HCT116 (cell line): ENCODE measurements at regions not wholly inside any gene's neighbourhood (a gene's known extent, or its start where the extent isn't known, plus 50 kb on each side); places are given as distances from the start of the nearest gene placed in this dataset.
"Not testable (repeated sequence)": the region's sequence is repeated elsewhere in the genome, so short reads cannot be mapped to it uniquely, and the experiment has no call there.

ENCODE experiments used
- ATAC-seq: fragments of 200-7000 bp; cut with Tn5 transposase; 2 replicates; pipeline ENCODE4 v1.9.1; 2020; ENCODE audit warnings: mild to moderate bottlenecking, moderate library complexity
- BruUV-seq: library from RNA; stranded (reverse); fragments of 400-500 nt; replicated peaks from 2 replicates; lab custom pipeline; 2021; lab: Mats Ljungman, UMichigan
- CTCF ChIA-PET: fragments of 300-600 bp; sonication (Branson Sonifier 250); formaldehyde crosslinking; loops from one replicate; lab custom pipeline; 2021; ENCODE audit warnings: antibody characterized with exemption; lab: Charles Lee
- POLR2A ChIA-PET: fragments of 300-600, 350-600 bp; sonication (Branson Sonifier 250); formaldehyde crosslinking; loops from one replicate; lab custom pipeline; 2021; ENCODE audit warnings: antibody characterized with exemption; lab: Charles Lee
- RAD21 ChIA-PET, 2 experiments: fragments of 300-600 bp; sonication (Branson Sonifier 250); formaldehyde crosslinking; loops; one replicate each; lab custom pipeline; 2023; ENCODE audit warnings: low total read pairs in 2 of 2; ENCODE audit not compliant: uncharacterized antibody in 2 of 2, unreplicated experiment in 2 of 2, low non-redundant PET in 1 of 2; lab: Charles Lee
- DNase-seq: peaks from one replicate; pipeline ENCODE4 v3.0.0-alpha.2; 2010; ENCODE audit warnings: low read depth, low spot score
- H2AFZ ChIP-seq: fragments of 200-600 bp; shearing (Covaris generic), sonication (generic); 2 replicates; pipeline ENCODE4 v1.6.1; 2017; ENCODE audit warnings: low read depth, mixed run types, mixed read lengths, antibody characterized with exemption, low read length; ENCODE audit not compliant: poor library complexity, severe bottlenecking
- H3K27ac ChIP-seq: 2 replicates; pipeline ENCODE4 v1.5.1; 2012; ENCODE audit warnings: low read depth, low read length
- H3K27me3 ChIP-seq: fragments of 200-600 bp; sonication (generic); 2 replicates; pipeline ENCODE4 v1.6.1; 2016; ENCODE audit warnings: mixed run types, low read length, mixed read lengths; ENCODE audit not compliant: insufficient read depth
- H3K36me3 ChIP-seq, 2 experiments: fragments of 200-500 bp in 1 of 2; fragments of 200-600 bp in 1 of 2; sonication (Bioruptor generic) in 1 of 2; sonication (generic) in 1 of 2; 2 replicates each; pipeline versions ENCODE4 v1.5.1 to v1.6.1; 2014 to 2016; ENCODE audit warnings: low read length in 2 of 2, inconsistent platforms in 1 of 2, mixed read lengths in 1 of 2, mixed run types in 1 of 2; ENCODE audit not compliant: insufficient read depth in 2 of 2, control insufficient read depth in 1 of 2
- H3K4me1 ChIP-seq, 2 experiments: fragments of 200-600 bp in 1 of 2; sonication (generic) in 1 of 2; 2 replicates each; pipeline versions ENCODE4 v1.5.1 to v1.6.1; 2012 to 2017; ENCODE audit warnings: low read length in 2 of 2, inconsistent platforms in 1 of 2, mild to moderate bottlenecking in 1 of 2, mixed read lengths in 1 of 2, mixed run types in 1 of 2, moderate library complexity in 1 of 2; ENCODE audit not compliant: insufficient read depth in 2 of 2, control insufficient read depth in 1 of 2
- H3K4me2 ChIP-seq: fragments of 200-600 bp; sonication (generic); 2 replicates; pipeline ENCODE4 v1.6.1; 2017; ENCODE audit warnings: mixed run types, low read length, mixed read lengths
- H3K4me3 ChIP-seq, 2 experiments: fragments of 200-600 bp in 1 of 2; sonication (generic) in 1 of 2; replicated peaks in 1 of 2; 2 replicates each; pipeline ENCODE4 v1.5.1; 2011 to 2016; ENCODE audit warnings: low read length in 2 of 2, control low read depth in 1 of 2, low read depth in 1 of 2, mild to moderate bottlenecking in 1 of 2, mixed read lengths in 1 of 2, mixed run types in 1 of 2
- H3K79me2 ChIP-seq: fragments of 200-600 bp; sonication (generic); 2 replicates; pipeline ENCODE4 v1.6.1; 2017; ENCODE audit warnings: mild to moderate bottlenecking, mixed run types, low read length, moderate library complexity, mixed read lengths; ENCODE audit not compliant: insufficient read depth
- H3K9ac ChIP-seq: fragments of 200-600 bp; sonication (generic); 2 replicates; pipeline ENCODE4 v1.6.1; 2016; ENCODE audit warnings: low read length, mixed read lengths
- H3K9me2 ChIP-seq: fragments of 200-600 bp; sonication (generic), shearing (Covaris generic); 2 replicates; pipeline ENCODE4 v1.6.1; 2017; ENCODE audit warnings: mixed run types, mild to moderate bottlenecking, moderate library complexity; ENCODE audit not compliant: insufficient read depth
- H3K9me3 ChIP-seq, 2 experiments: fragments of 200-500 bp in 1 of 2; fragments of 200-600 bp in 1 of 2; sonication (Bioruptor generic) in 1 of 2; sonication (generic) in 1 of 2; 2 replicates each; pipeline ENCODE4 v1.6.1; 2014 to 2017; ENCODE audit warnings: low read length in 2 of 2, mixed read lengths in 2 of 2, inconsistent platforms in 1 of 2, low read depth in 1 of 2, mild to moderate bottlenecking in 1 of 2, mixed run types in 1 of 2, moderate library complexity in 1 of 2; ENCODE audit not compliant: control insufficient read depth in 1 of 2, insufficient read depth in 1 of 2
- H4K20me1 ChIP-seq: fragments of 200-600 bp; sonication (generic), shearing (Covaris generic); 2 replicates; pipeline ENCODE4 v1.6.1; 2017; ENCODE audit warnings: mixed run types, mild to moderate bottlenecking, moderate library complexity; ENCODE audit not compliant: insufficient read depth
- CTCF ChIP-seq, 3 experiments: fragments of 200-600 bp in 1 of 3; sonication (generic) in 1 of 3; IDR thresholded peaks in 2 of 3; conservative IDR thresholded peaks in 1 of 3; 2 replicates each; pipeline ENCODE4 v1.5.1; 2012 to 2017; ENCODE audit warnings: low read depth in 2 of 3, low read length in 2 of 3, antibody characterized with exemption in 1 of 3, borderline replicate concordance in 1 of 3, control low read depth in 1 of 3, mild to moderate bottlenecking in 1 of 3, mixed read lengths in 1 of 3, mixed run types in 1 of 3, moderate library complexity in 1 of 3; ENCODE audit not compliant: insufficient read depth in 1 of 3
- ELF1 ChIP-seq: IDR thresholded peaks from 2 replicates; pipeline ENCODE4 v1.6.1; 2012; ENCODE audit warnings: low read depth, borderline replicate concordance
- EZH2 ChIP-seq: fragments of 200-600 bp; sonication (generic); IDR thresholded peaks from 2 replicates; pipeline ENCODE4 v1.6.1; 2017; ENCODE audit warnings: antibody characterized with exemption, mixed run types
- POLR2AphosphoS5 ChIP-seq: IDR thresholded peaks from 2 replicates; pipeline ENCODE4 v1.6.1; 2011; ENCODE audit warnings: mild to moderate bottlenecking, low read depth, low read length, moderate library complexity
- REST ChIP-seq: IDR thresholded peaks from 2 replicates; pipeline ENCODE4 v1.6.1; 2012; ENCODE audit warnings: low read depth
- SIN3A ChIP-seq: IDR thresholded peaks from 2 replicates; pipeline ENCODE4 v1.6.1; 2012; ENCODE audit warnings: low read depth
- SRF ChIP-seq: IDR thresholded peaks from 2 replicates; pipeline ENCODE4 v1.6.1; 2012; ENCODE audit warnings: low read depth
- TCF7L2 ChIP-seq: IDR thresholded peaks from 2 replicates; pipeline ENCODE4 v1.7.0; 2011; ENCODE audit warnings: borderline replicate concordance, inconsistent platforms; ENCODE audit not compliant: insufficient read depth, insufficient read length; ENCODE audit errors: extremely low read depth
- YY1 ChIP-seq: IDR thresholded peaks from 2 replicates; pipeline ENCODE4 v1.6.1; 2011; ENCODE audit warnings: low read length, low read depth, moderate library complexity, mild to moderate bottlenecking; ENCODE audit not compliant: insufficient replicate concordance; ENCODE audit errors: extremely low read depth
- ZBTB33 ChIP-seq: IDR thresholded peaks from 2 replicates; pipeline ENCODE4 v1.6.1; 2011; ENCODE audit warnings: mild to moderate bottlenecking, low read length, moderate library complexity; ENCODE audit not compliant: insufficient replicate concordance; ENCODE audit errors: extremely low read depth
- ZFX ChIP-seq: fragments of 450-650 bp; IDR thresholded peaks from 2 replicates; pipeline ENCODE4 v1.6.1; 2017
- ZNF274 ChIP-seq: fragments of 200-500 bp; sonication (Bioruptor generic); IDR thresholded peaks from 2 replicates; pipeline ENCODE4 v1.6.1; 2014; ENCODE audit warnings: mild to moderate bottlenecking, low read depth, low read length, inconsistent platforms
- intact Hi-C: fragments of 100-400 bp; cut with micrococcal nuclease; formaldehyde crosslinking; loops from 2 replicates; pipeline ENCODE4 v1.10.0; 2022

GRCh38 chr9:106492126-106492525 lies 370.8 kb upstream of the ZNF462 start:
- intact Hi-C loops, H3K4me1 ChIP-seq, H3K27me3 ChIP-seq, DNase-seq, H3K4me3 ChIP-seq, H3K4me2 ChIP-seq, POLR2A ChIA-PET, H4K20me1 ChIP-seq, CTCF ChIA-PET, H2AFZ ChIP-seq, H3K79me2 ChIP-seq, H3K27ac ChIP-seq, BruUV-seq, H3K9ac ChIP-seq, ATAC-seq, H3K9me2 ChIP-seq, RAD21 ChIA-PET, H3K9me3 ChIP-seq, H3K36me3 ChIP-seq: not testable (repeated sequence)

GRCh38 chr9:106500171-106500570 lies 362.8 kb upstream of the ZNF462 start:
- H3K4me3 ChIP-seq, result no peak overlapping the region
- BruUV-seq, result no TSS peak
- no peak overlapping the region for H3K9ac ChIP-seq
- no peaks in the 10 kb centered on the region for H4K20me1 ChIP-seq
- H3K36me3 ChIP-seq, result no peaks in the 10 kb centered on the region
- ChIA-PET RAD21 (no interaction called here), POLR2A (no interaction called here), CTCF (no interaction called here)
- H3K9me3 ChIP-seq, result no peaks in the 10 kb centered on the region
- H3K27ac ChIP-seq, result no peak overlapping the region
- no peaks in the 10 kb centered on the region for H3K79me2 ChIP-seq
- ATAC-seq, result no peak
- no peak for DNase-seq
- no peak overlapping the region for H3K4me2 ChIP-seq
- H3K9me2 ChIP-seq, result no peaks in the 10 kb centered on the region
- H3K4me1 ChIP-seq, result no peaks in the 10 kb centered on the region
- intact Hi-C loops, result no loop called here
- H3K27me3 ChIP-seq, result no peaks in the 10 kb centered on the region
- H2AFZ ChIP-seq, result no peak overlapping the region
- no peak for TF ChIP-seq ELF1
- TF ChIP-seq ZBTB33, result no peak
- TF ChIP-seq CTCF (IDR thresholded peaks at IDR 0.05 in 2 of 3, conservative IDR thresholded peaks at IDR 0.05 in 1 of 3; ENCODE audit: borderline replicate concordance in 1 of 3, insufficient read depth in 1 of 3, low read depth in 2 of 3, low read length in 2 of 3), result no peak
- no peak for TF ChIP-seq ZNF274
- TF ChIP-seq SIN3A, result no peak
- no peak for TF ChIP-seq EZH2
- TF ChIP-seq TCF7L2, result no peak
- no peak for TF ChIP-seq YY1
- TF ChIP-seq POLR2AphosphoS5, result no peak
- TF ChIP-seq REST, result no peak
- TF ChIP-seq SRF, result no peak
- TF ChIP-seq ZFX, result no peak
